ENCODE measurements at regions not wholly inside any gene's neighbourhood (a gene's known extent, or its start where the extent isn't known, plus 50 kb on each side); places are given as distances from the start of the nearest gene placed in this dataset.

GRCh38 chr2:198465970-198466369 lies 661.6 kb downstream of the PLCL1 start:
- TF ChIP-seq CTCF (IDR thresholded peaks at IDR 0.05; ENCODE audit: low read depth, low read length, missing input control) (no peak), RAD21 (IDR thresholded peaks at IDR 0.05) (no peak), RXRA (IDR thresholded peaks at IDR 0.05) (no peak)
- TF ChIP-seq, protein P1, sequence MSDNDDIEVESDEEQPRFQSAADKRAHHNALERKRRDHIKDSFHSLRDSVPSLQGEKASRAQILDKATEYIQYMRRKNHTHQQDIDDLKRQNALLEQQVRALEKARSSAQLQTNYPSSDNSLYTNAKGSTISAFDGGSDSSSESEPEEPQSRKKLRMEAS (IDR thresholded peaks at IDR 0.05) = no peak

All from liver (tissue), 3 donors.